GM21529 (cell line): ENCODE measurements at regions not wholly inside any gene's neighbourhood (a gene's known extent, or its start where the extent isn't known, plus 50 kb on each side); places are given as distances from the start of the nearest gene placed in this dataset.

ENCODE experiments used
- ATAC-seq: cut with Tn5 transposase; IDR thresholded peaks from one replicate; pipeline ENCODE4 v1.9.1; 2021; ENCODE audit not compliant: unreplicated experiment

DNA sequence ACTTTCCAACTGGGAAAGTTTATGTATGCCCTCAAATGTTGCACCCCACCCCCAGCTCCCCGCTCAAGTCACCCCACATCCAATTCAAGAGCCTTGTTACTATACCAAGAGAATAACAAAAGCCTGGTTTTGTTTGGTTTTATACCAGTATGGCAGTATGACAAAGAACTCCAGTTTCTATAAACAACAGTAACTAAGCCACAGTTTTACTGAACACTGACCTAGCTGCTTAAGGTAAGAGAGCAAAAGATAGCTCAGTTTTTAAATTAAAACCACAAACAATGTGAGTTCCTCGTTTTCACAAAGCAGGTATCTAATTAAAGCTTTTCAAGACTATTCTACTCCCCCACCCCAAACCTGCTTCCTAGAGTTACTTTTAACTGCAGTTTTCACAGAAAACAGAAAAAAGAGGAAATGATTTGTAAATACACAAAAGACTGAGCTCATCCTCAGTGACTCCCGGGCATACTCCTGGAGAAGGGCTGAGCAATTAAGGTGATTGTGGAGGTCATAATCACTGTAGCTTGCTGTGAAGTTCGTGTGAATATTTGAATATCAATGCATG lies 59.3 kb upstream of the LHX8 start:
- ATAC-seq = no peak

DNA sequence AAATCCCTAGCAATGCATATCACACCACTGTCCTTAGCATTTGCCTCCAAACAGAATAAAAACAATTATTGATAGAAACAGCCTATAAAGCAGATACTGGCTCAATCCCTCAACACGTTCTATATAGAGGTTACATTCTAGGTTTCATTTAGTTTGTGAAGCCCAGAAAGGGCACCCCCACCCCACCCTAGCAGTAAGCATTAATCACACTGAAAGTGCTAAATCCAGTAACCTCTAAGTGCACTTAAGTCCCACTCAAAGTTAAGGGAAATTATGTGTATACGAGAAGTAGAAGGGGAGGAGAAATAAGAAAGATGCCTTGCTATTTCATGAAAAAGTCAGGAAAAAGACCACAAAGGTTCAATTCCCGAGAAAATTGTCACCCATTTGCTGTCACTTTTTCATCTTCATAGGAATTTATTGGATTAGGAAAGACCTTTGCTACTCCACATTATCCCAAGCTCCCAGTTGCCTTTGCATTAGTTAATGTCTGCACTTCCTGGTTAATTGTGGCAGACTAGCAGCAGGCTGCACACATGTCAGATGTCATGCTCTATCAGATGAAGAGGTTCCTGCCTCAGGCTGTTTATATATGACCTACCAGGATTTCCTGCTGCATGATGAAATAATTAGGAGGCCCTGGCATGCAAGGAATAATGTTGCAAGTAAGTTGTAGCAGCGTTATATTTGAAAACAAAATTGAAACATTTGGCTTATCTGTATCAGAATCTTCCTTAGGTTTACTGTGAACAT lies 54.5 kb upstream of the LHX8 start:
- ATAC-seq = no peak

DNA sequence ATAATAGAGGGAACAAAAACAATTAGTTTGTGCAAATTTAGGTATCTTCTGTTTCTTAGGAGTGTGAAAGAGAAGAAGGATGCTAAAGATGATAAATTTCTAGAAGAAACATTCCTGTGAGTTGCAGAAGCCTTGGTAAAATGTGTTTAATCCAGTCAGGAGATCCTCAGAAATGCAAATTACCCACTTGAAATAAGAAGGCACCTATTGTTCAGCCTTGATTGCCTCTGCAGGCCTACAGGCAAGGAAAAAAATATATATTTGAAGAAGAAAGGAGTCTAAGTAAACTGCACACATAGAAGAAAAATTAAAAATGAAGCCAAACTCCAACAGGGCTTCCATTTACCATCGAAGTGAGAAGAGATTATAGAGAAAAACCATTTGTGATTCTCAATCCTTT lies 51.0 kb upstream of the LHX8 start:
- ATAC-seq = no peak

GRCh38 chr1:75083848-75084514 lies 50.2 kb upstream of the LHX8 start:
- ATAC-seq = no peak
